Natural killer cell treated with Interleukin-12 subunit alpha and Interleukin-12 subunit beta and Interleukin-15 and Interleukin-18, amount 100 ng/mL, for 72 hours (primary cell): ENCODE measurements at regions not wholly inside any gene's neighbourhood (a gene's known extent, or its start where the extent isn't known, plus 50 kb on each side); places are given as distances from the start of the nearest gene placed in this dataset.

Source experiments
- ATAC-seq, 2 donors: fragments of 150-1000 bp; cut with Tn5 transposase in 1 of 2; sonication (Bioruptor Pico), chemical (Tn5 transposase) in 1 of 2; 2 replicates each; pipeline ENCODE4 v1.10.0; 2021
- DNase-seq: peaks from one replicate; pipeline ENCODE4 v3.0.0; 2022; ENCODE audit warnings: low spot score
- H3K27ac Mint-ChIP-seq, 2 donors: 1 replicate in 1 of 2; 2 replicates in 1 of 2; pipeline ENCODE4 v1.8.0; 2022; ENCODE audit warnings: mixed read lengths in 2 of 2, mild to moderate bottlenecking in 1 of 2, moderate library complexity in 1 of 2
- H3K27me3 Mint-ChIP-seq, 2 donors: 1 replicate in 1 of 2; 2 replicates in 1 of 2; pipeline ENCODE4 v1.8.0; 2022; ENCODE audit warnings: mixed read lengths in 2 of 2
- H3K36me3 Mint-ChIP-seq: one replicate; pipeline ENCODE4 v1.8.0; 2022; ENCODE audit warnings: mixed read lengths
- H3K4me1 Mint-ChIP-seq, 2 donors: 1 replicate in 1 of 2; 2 replicates in 1 of 2; pipeline ENCODE4 v1.8.0; 2022; ENCODE audit warnings: low read depth in 2 of 2, mixed read lengths in 2 of 2, mild to moderate bottlenecking in 1 of 2
- H3K4me3 Mint-ChIP-seq: one replicate; pipeline ENCODE4 v1.8.0; 2022; ENCODE audit warnings: mixed read lengths
- H3K9me3 Mint-ChIP-seq: 2 replicates; pipeline ENCODE4 v1.8.0; 2022; ENCODE audit warnings: mixed read lengths

- H3K36me3 Mint-ChIP-seq: peaks cover 14% of the 10 kb centered on the region
- H3K27me3 Mint-ChIP-seq: no peaks in the 10 kb centered on the region
- H3K27ac Mint-ChIP-seq: peak overlapping the region in 1 of 2 donors; percentile 32
- no peak for DNase-seq
- H3K4me1 Mint-ChIP-seq: peaks cover 9 to 15% of the 10 kb centered on the region in 2 donors
- ATAC-seq: peak in 1 of 2 donors; percentile 75
- peak overlapping the region; percentile 64 for H3K4me3 Mint-ChIP-seq
- H3K9me3 Mint-ChIP-seq: peaks cover 4% of the 10 kb centered on the region
Measured at GRCh38 chr13:74230984-74231501, 96.8 kb upstream of the KLF12 start.

GRCh38 chr13:74229242-74229641 lies 95.0 kb upstream of the KLF12 start:
- Mint-ChIP-seq H3K9me3 (peaks cover 4% of the 10 kb centered on the region), H3K4me1 (peaks cover 9 to 15% of the 10 kb centered on the region in 2 donors)

GRCh38 chr13:74227476-74228158 lies 93.4 kb upstream of the KLF12 start:
- ATAC-seq: no peak
- Mint-ChIP-seq H3K9me3 (peaks cover 4% of the 10 kb centered on the region), H3K36me3 (peaks cover 14% of the 10 kb centered on the region), H3K4me1 (peaks cover 9 to 15% of the 10 kb centered on the region in 2 donors), H3K27me3 (no peaks in the 10 kb centered on the region), H3K27ac (no peak overlapping the region), H3K4me3 (no peak overlapping the region)
- no peak for DNase-seq

More at GRCh38 chr13:74229242-74229641, 95.0 kb upstream of the KLF12 start:
- DNase-seq (no peak), ATAC-seq (no peak)
- no peak overlapping the region for H3K4me3 Mint-ChIP-seq
- H3K27me3 Mint-ChIP-seq: no peaks in the 10 kb centered on the region
- no peak overlapping the region for H3K27ac Mint-ChIP-seq
- peaks cover 14% of the 10 kb centered on the region for H3K36me3 Mint-ChIP-seq

GRCh38 chr13:74226791-74227475 lies 92.7 kb upstream of the KLF12 start:
- no peak overlapping the region for H3K27ac Mint-ChIP-seq
- no peaks in the 10 kb centered on the region for H3K27me3 Mint-ChIP-seq
- no peak overlapping the region for H3K4me3 Mint-ChIP-seq
- H3K9me3 Mint-ChIP-seq: peaks cover 4% of the 10 kb centered on the region
- H3K36me3 Mint-ChIP-seq: peaks cover 14% of the 10 kb centered on the region
- DNase-seq: no peak
- peaks cover 9 to 15% of the 10 kb centered on the region in 2 donors for H3K4me1 Mint-ChIP-seq
- ATAC-seq: no peak

DNA sequence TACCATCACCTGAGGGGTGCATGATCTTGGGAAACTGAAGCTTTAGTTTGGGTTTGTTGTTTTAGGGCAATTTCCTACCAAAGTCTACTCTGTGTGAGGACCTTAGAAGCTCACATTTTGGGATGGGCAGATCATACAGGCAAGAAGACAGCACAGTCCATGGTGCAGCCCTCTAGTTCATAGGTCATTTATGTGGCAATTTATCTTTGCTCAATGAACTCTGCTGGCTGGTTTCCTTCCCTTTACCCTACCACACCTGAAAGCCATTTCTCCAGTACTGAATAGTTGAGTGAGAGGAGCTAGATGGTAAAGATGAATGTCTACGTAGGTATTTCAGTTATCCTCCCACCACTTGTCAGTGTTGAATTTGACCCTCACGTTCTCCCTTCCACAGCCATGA lies 87.5 kb upstream of the KLF12 start:
- Mint-ChIP-seq H3K27me3 (peaks cover 5 to 15% of the 10 kb centered on the region in 2 donors), H3K27ac (no peak overlapping the region), H3K36me3 (no peaks in the 10 kb centered on the region), H3K4me3 (no peak overlapping the region), H3K9me3 (no peaks in the 10 kb centered on the region), H3K4me1 (no peaks in the 10 kb centered on the region)
- ATAC-seq: no peak
- DNase-seq: no peak

- no peaks in the 10 kb centered on the region for H3K9me3 Mint-ChIP-seq
- no peak for ATAC-seq
- peaks cover 0 to 6% of the 10 kb centered on the region in 2 donors for H3K4me1 Mint-ChIP-seq
- H3K4me3 Mint-ChIP-seq: no peak overlapping the region
- H3K27ac Mint-ChIP-seq: no peak overlapping the region
- H3K27me3 Mint-ChIP-seq: peaks cover 14 to 23% of the 10 kb centered on the region in 2 donors
- no peak for DNase-seq
- H3K36me3 Mint-ChIP-seq: peaks cover 6% of the 10 kb centered on the region
Measured at GRCh38 chr13:74219566-74219965, 85.4 kb upstream of the KLF12 start.

GRCh38 chr13:74218291-74218690 lies 84.1 kb upstream of the KLF12 start:
- peaks cover 0 to 6% of the 10 kb centered on the region in 2 donors for H3K4me1 Mint-ChIP-seq
- H3K9me3 Mint-ChIP-seq: no peaks in the 10 kb centered on the region
- peaks cover 6% of the 10 kb centered on the region for H3K36me3 Mint-ChIP-seq
- no peak for ATAC-seq
- no peak overlapping the region for H3K4me3 Mint-ChIP-seq
- DNase-seq: no peak
- H3K27ac Mint-ChIP-seq: no peak overlapping the region
- peaks cover 18 to 32% of the 10 kb centered on the region in 2 donors for H3K27me3 Mint-ChIP-seq

DNA sequence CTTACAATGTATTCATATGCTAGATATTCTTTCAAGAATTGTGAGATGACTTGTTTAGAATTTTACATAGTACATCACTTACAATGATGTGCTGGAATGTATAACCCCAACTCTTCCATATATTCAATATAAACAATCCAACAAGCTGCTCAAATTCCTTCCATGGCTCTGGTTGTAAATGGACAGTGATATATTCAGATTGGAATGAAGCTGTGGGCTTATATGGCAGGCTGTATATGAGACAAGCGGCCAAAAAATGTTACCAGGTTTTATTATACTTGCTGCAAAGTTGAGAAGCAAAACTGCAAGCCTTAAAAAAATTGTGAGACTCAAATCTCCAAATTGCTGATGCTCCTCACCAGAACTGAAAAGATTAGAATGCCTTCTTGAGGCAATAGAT lies 83.6 kb upstream of the KLF12 start:
- Mint-ChIP-seq H3K4me3 (no peak overlapping the region), H3K27me3 (peaks cover 18 to 32% of the 10 kb centered on the region in 2 donors), H3K36me3 (peaks cover 6% of the 10 kb centered on the region), H3K27ac (no peak overlapping the region), H3K4me1 (peaks cover 0 to 6% of the 10 kb centered on the region in 2 donors), H3K9me3 (no peaks in the 10 kb centered on the region)
- no peak for DNase-seq
- ATAC-seq: no peak

GRCh38 chr13:74215420-74215819 lies 81.2 kb upstream of the KLF12 start:
- no peak for ATAC-seq
- H3K4me1 Mint-ChIP-seq: peaks cover 0 to 6% of the 10 kb centered on the region in 2 donors
- no peaks in the 10 kb centered on the region for H3K9me3 Mint-ChIP-seq
- H3K4me3 Mint-ChIP-seq: no peak overlapping the region
- no peak overlapping the region for H3K27ac Mint-ChIP-seq
- H3K27me3 Mint-ChIP-seq: peaks cover 22 to 26% of the 10 kb centered on the region in 2 donors
- peaks cover 10% of the 10 kb centered on the region for H3K36me3 Mint-ChIP-seq
- DNase-seq: no peak

DNA sequence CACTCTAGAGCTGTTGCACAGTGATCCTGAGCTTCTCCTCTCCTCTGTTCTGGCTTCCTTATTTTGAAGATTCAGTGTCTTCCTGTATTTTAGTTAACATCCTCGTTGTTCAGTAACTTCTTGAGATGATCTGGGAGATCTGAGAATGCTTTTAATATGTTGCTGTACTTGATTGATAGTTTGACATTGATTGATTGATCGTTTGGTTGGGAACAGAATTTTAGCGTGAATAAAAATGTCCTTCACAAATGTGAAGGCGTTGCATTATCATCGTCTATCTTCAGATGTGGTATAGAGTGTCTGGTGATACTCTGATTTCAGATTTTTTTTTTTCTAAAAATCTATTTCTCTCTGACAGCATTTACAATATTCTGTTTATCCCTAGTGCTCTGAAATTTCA lies 80.1 kb upstream of the KLF12 start:
- H3K4me1 Mint-ChIP-seq: peaks cover 0 to 6% of the 10 kb centered on the region in 2 donors
- ATAC-seq (no peak), DNase-seq (no peak)
- no peak overlapping the region for H3K4me3 Mint-ChIP-seq
- H3K27ac Mint-ChIP-seq: no peak overlapping the region
- H3K9me3 Mint-ChIP-seq: no peaks in the 10 kb centered on the region
- peaks cover 10% of the 10 kb centered on the region for H3K36me3 Mint-ChIP-seq
- peaks cover 21 to 23% of the 10 kb centered on the region in 2 donors for H3K27me3 Mint-ChIP-seq

DNA sequence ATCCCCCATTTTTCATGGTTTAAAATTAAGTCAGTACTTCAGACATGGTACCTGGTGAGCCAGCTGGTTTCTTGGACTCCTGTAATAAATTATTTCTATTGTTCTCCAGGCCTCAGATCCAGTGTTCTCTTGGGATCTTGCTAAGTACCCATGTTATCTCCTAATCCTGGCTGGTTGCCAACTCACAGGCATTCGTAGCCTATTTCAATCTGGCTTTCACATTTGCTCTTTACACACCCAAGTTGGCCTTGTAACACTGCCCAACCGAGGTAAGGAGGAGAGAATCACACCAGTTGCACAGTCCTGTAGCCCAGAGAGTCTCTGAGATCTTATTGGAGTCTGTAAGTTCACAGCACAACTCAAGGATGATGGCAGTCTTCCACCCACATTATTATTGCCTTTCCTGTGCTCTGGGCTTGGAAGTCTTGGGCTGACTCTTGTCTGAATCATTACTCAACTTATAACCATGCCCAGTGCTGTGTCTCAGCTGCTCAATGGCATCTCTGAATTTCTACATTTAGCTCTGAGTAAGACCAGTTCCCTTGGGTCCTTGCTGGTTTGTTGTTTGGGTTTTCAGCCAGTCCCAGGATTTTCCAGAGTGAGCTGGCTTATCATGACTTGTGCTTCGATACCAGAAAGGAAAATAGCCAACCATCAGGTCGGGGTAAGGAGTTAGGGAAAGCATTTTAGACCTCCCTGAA lies 76.6 kb upstream of the KLF12 start:
- no peak overlapping the region for H3K4me3 Mint-ChIP-seq
- H3K36me3 Mint-ChIP-seq: peaks cover 18% of the 10 kb centered on the region
- no peak for ATAC-seq
- H3K9me3 Mint-ChIP-seq: no peaks in the 10 kb centered on the region
- DNase-seq: no peak
- peaks cover 0 to 5% of the 10 kb centered on the region in 2 donors for H3K4me1 Mint-ChIP-seq
- no peak overlapping the region for H3K27ac Mint-ChIP-seq
- H3K27me3 Mint-ChIP-seq: peaks cover 21 to 25% of the 10 kb centered on the region in 2 donors

DNA sequence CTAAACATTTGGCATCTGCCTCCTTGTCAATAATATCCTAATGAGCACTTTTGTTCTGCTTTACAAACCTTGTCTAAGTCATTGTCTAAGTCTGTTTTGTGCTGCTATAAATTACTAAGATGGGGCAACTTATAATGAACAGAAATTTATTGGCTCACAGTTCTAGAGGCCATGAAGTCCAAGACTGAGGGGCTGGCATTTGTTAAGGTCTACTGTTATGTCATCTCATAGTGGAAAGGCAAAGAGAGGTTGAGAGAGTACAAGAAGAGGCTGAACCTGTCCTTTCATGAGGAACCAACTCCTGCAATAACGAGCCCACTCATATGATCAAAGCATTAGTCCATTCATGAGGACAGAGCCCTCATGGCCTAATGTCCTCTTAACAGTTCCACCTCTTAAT lies 72.7 kb upstream of the KLF12 start:
- Mint-ChIP-seq H3K4me1 (no peaks in the 10 kb centered on the region), H3K27ac (no peak overlapping the region), H3K4me3 (no peak overlapping the region), H3K27me3 (peaks cover 6 to 20% of the 10 kb centered on the region in 2 donors), H3K36me3 (peaks cover 12% of the 10 kb centered on the region), H3K9me3 (no peaks in the 10 kb centered on the region)
- no peak for DNase-seq
- no peak for ATAC-seq

DNA sequence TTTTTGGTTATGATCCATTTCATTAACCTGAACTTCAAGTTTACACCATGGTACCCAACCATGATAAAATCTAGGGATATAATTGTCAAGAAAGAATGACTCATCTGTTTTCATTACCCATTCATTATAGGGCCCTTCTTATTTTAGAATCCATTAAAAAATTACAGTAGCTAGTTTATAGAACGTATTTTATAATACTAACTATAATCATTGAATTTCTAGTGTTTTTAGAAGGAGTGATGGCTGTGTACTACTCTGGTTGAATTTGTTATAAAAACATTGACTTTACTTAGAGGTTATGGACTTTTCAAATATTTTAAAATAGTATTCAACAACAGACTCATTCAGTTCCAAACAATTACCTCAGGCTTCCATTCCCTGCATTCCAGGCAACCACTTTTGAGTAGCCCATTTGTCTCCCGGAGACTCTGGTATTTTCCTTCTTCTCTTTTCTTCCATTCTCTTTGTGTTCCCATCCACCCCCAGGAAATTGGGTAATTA lies 71.9 kb upstream of the KLF12 start:
- no peaks in the 10 kb centered on the region for H3K4me1 Mint-ChIP-seq
- H3K27me3 Mint-ChIP-seq: peaks cover 4 to 21% of the 10 kb centered on the region in 2 donors

More for the DNA sequence above, 71.9 kb upstream of the KLF12 start:
- no peak for DNase-seq
- Mint-ChIP-seq H3K36me3 (peaks cover 10% of the 10 kb centered on the region), H3K27ac (no peak overlapping the region), H3K4me3 (no peak overlapping the region), H3K9me3 (no peaks in the 10 kb centered on the region)
- ATAC-seq: no peak
